ENCODE measurements at regions not wholly inside any gene's neighbourhood (a gene's known extent, or its start where the extent isn't known, plus 50 kb on each side); places are given as distances from the start of the nearest gene placed in this dataset.

DNA sequence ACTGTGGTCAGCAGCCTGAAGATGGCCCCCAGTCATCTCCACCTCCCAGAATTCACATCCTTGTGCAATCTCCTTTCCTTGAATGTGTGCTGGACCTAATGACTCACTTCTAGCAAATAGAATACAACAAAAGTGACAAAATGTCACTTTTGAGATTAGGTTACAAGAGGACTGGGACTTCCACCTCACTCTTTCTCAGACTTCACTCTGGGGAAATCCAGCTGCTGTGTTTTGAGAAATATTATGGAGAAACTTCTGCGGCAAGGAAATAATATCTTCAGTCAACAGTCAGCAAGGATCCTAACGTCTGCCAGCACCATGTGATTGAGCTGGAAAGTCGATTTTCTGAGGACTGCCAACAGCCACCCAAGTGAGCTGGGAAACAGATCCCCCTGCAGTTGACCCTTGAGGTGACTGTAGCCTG lies 70.5 kb upstream of the GADD45A start:
- no peak for ATAC-seq
- Mint-ChIP-seq H3K27ac (no peak overlapping the region), H3K9me3 (peaks cover 8% of the 10 kb centered on the region), H3K4me1 (no peaks in the 10 kb centered on the region), H3K4me3 (no peak overlapping the region), H3K36me3 (no peaks in the 10 kb centered on the region), H3K27me3 (ENCODE audit: low read depth) (no peaks in the 10 kb centered on the region; the same call in 1 of the 2 replicates)
- ChIA-PET CTCF (no interaction called here), POLR2A (no interaction called here)
- no peak for DNase-seq (ENCODE audit: low spot score)
- TF ChIP-seq, protein P1, sequence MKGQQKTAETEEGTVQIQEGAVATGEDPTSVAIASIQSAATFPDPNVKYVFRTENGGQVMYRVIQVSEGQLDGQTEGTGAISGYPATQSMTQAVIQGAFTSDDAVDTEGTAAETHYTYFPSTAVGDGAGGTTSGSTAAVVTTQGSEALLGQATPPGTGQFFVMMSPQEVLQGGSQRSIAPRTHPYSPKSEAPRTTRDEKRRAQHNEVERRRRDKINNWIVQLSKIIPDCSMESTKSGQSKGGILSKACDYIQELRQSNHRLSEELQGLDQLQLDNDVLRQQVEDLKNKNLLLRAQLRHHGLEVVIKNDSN (CRISPR knock-in tag; IDR thresholded peaks at IDR 0.05), result no peak
- TF ChIP-seq TP53 (CRISPR knock-in tag; IDR thresholded peaks at IDR 0.05) (no peak), NFYB (CRISPR knock-in tag; conservative IDR thresholded peaks at IDR 0.05; ENCODE audit: low read depth) (no peak), ESRRA (CRISPR knock-in tag; IDR thresholded peaks at IDR 0.05; ENCODE audit: borderline replicate concordance) (no peak), PREB (CRISPR knock-in tag; IDR thresholded peaks at IDR 0.05; ENCODE audit: borderline replicate concordance) (no peak), SP1 (CRISPR knock-in tag; conservative IDR thresholded peaks at IDR 0.05) (no peak), NFATC4 (CRISPR knock-in tag; IDR thresholded peaks at IDR 0.05) (no peak)
- TF ChIP-seq, protein P2, sequence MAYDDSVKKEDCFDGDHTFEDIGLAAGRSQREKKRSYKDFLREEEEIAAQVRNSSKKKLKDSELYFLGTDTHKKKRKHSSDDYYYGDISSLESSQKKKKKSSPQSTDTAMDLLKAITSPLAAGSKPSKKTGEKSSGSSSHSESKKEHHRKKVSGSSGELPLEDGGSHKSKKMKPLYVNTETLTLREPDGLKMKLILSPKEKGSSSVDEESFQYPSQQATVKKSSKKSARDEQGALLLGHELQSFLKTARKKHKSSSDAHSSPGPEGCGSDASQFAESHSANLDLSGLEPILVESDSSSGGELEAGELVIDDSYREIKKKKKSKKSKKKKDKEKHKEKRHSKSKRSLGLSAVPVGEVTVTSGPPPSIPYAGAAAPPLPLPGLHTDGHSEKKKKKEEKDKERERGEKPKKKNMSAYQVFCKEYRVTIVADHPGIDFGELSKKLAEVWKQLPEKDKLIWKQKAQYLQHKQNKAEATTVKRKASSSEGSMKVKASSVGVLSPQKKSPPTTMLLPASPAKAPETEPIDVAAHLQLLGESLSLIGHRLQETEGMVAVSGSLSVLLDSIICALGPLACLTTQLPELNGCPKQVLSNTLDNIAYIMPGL (CRISPR knock-in tag; IDR thresholded peaks at IDR 0.05), result no peak

DNA sequence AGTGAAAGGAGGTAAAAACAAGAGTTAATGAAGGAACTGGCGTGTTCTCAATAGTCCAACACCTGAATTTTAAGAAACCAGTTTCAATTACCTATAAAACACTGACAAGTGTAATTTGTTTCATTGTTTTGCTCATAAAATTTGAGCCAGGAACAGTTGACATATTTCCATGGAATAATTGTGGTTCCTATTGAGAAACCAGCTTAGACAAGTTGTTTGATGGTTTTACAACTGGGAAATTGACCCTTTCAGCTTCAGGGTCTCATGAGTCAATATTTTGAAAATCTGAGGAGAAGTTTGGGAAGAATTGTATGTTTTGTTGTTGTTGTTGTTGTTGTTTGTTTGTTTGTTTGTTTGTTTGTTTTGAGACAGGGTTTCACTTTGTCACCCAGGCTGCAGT lies 69.1 kb upstream of the GADD45A start:
- Mint-ChIP-seq H3K36me3 (no peaks in the 10 kb centered on the region), H3K27me3 (ENCODE audit: low read depth) (no peaks in the 10 kb centered on the region; the same call in 1 of the 2 replicates), H3K9me3 (peaks cover 8% of the 10 kb centered on the region), H3K4me3 (no peak overlapping the region), H3K27ac (no peak overlapping the region), H3K4me1 (no peaks in the 10 kb centered on the region)
- TF ChIP-seq TP53 (CRISPR knock-in tag; IDR thresholded peaks at IDR 0.05), result no peak
- TF ChIP-seq AR (CRISPR knock-in tag; IDR thresholded peaks at IDR 0.05), result no peak
- TF ChIP-seq, protein P3, sequence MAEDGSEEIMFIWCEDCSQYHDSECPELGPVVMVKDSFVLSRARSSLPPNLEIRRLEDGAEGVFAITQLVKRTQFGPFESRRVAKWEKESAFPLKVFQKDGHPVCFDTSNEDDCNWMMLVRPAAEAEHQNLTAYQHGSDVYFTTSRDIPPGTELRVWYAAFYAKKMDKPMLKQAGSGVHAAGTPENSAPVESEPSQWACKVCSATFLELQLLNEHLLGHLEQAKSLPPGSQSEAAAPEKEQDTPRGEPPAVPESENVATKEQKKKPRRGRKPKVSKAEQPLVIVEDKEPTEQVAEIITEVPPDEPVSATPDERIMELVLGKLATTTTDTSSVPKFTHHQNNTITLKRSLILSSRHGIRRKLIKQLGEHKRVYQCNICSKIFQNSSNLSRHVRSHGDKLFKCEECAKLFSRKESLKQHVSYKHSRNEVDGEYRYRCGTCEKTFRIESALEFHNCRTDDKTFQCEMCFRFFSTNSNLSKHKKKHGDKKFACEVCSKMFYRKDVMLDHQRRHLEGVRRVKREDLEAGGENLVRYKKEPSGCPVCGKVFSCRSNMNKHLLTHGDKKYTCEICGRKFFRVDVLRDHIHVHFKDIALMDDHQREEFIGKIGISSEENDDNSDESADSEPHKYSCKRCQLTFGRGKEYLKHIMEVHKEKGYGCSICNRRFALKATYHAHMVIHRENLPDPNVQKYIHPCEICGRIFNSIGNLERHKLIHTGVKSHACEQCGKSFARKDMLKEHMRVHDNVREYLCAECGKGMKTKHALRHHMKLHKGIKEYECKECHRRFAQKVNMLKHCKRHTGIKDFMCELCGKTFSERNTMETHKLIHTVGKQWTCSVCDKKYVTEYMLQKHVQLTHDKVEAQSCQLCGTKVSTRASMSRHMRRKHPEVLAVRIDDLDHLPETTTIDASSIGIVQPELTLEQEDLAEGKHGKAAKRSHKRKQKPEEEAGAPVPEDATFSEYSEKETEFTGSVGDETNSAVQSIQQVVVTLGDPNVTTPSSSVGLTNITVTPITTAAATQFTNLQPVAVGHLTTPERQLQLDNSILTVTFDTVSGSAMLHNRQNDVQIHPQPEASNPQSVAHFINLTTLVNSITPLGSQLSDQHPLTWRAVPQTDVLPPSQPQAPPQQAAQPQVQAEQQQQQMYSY (CRISPR knock-in tag; IDR thresholded peaks at IDR 0.05), result no peak
- TF ChIP-seq ZNF396 (CRISPR knock-in tag; IDR thresholded peaks at IDR 0.05; ENCODE audit: borderline replicate concordance), result no peak
- TF ChIP-seq, protein P4, sequence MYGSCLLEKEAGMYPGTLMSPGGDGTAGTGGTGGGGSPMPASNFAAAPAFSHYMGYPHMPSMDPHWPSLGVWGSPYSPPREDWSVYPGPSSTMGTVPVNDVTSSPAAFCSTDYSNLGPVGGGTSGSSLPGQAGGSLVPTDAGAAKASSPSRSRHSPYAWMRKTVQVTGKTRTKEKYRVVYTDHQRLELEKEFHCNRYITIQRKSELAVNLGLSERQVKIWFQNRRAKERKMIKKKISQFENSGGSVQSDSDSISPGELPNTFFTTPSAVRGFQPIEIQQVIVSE (CRISPR knock-in tag; IDR thresholded peaks at IDR 0.05; ENCODE audit: borderline replicate concordance), result no peak
- TF ChIP-seq MAX (CRISPR knock-in tag; IDR thresholded peaks at IDR 0.05), result no peak
- TF ChIP-seq NFE2L1 (CRISPR knock-in tag; IDR thresholded peaks at IDR 0.05), result no peak
- TF ChIP-seq, protein P5, sequence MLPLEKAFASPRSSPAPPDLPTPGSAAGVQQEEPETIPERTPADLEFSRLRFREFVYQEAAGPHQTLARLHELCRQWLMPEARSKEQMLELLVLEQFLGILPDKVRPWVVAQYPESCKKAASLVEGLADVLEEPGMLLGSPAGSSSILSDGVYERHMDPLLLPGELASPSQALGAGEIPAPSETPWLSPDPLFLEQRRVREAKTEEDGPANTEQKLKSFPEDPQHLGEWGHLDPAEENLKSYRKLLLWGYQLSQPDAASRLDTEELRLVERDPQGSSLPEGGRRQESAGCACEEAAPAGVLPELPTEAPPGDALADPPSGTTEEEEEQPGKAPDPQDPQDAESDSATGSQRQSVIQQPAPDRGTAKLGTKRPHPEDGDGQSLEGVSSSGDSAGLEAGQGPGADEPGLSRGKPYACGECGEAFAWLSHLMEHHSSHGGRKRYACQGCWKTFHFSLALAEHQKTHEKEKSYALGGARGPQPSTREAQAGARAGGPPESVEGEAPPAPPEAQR (CRISPR knock-in tag; IDR thresholded peaks at IDR 0.05), result no peak
- TF ChIP-seq RORB (CRISPR knock-in tag; IDR thresholded peaks at IDR 0.05), result no peak
- no peak for TF ChIP-seq NFYB (CRISPR knock-in tag; conservative IDR thresholded peaks at IDR 0.05; ENCODE audit: low read depth)
- no peak for TF ChIP-seq ELF4 (CRISPR knock-in tag; IDR thresholded peaks at IDR 0.05; ENCODE audit: low read depth)
- no peak for TF ChIP-seq TEAD4 (CRISPR knock-in tag; IDR thresholded peaks at IDR 0.05)
- no peak for TF ChIP-seq ZNF138 (CRISPR knock-in tag; conservative IDR thresholded peaks at IDR 0.05)
- TF ChIP-seq SOX15 (CRISPR knock-in tag; IDR thresholded peaks at IDR 0.05), result no peak
- no peak for TF ChIP-seq IRF2 (CRISPR knock-in tag; IDR thresholded peaks at IDR 0.05; ENCODE audit: borderline replicate concordance, low read depth)
- TF ChIP-seq MYBL2 (CRISPR knock-in tag; IDR thresholded peaks at IDR 0.05), result no peak
- no peak for TF ChIP-seq NR1H2 (CRISPR knock-in tag; IDR thresholded peaks at IDR 0.05)
- TF ChIP-seq, protein P1 (CRISPR knock-in tag; IDR thresholded peaks at IDR 0.05), result no peak
- ATAC-seq (no peak), DNase-seq (ENCODE audit: low spot score) (no peak)
- ChIA-PET POLR2A (no interaction called here), CTCF (no interaction called here)
